ENCODE measurements at regions not wholly inside any gene's neighbourhood (a gene's known extent, or its start where the extent isn't known, plus 50 kb on each side); places are given as distances from the start of the nearest gene placed in this dataset.

- no peak overlapping the region for H3K4me2 ChIP-seq (ENCODE audit: low read length)
- no peaks in the 10 kb centered on the region for H3K36me3 ChIP-seq (replicated peaks; ENCODE audit: low read depth, low read length)
- H3K79me2 ChIP-seq (ENCODE audit: low read length) = no peaks in the 10 kb centered on the region
- H3K4me1 ChIP-seq (ENCODE audit: low read length) = no peaks in the 10 kb centered on the region
- no peaks in the 10 kb centered on the region for H3K9me3 ChIP-seq (ENCODE audit: insufficient read depth, low read length)
- no peak overlapping the region for H3K4me3 ChIP-seq (ENCODE audit: low read length)
- TF ChIP-seq EZH2phosphoT487 (IDR thresholded peaks at IDR 0.05; ENCODE audit: low read depth) = no peak
- no peak for TF ChIP-seq CTCF (IDR thresholded peaks at IDR 0.05; ENCODE audit: low read depth, low read length)
- H3K9ac ChIP-seq (ENCODE audit: low read length) = no peak overlapping the region
- H2AFZ ChIP-seq (ENCODE audit: low read depth, low read length) = no peak overlapping the region
- no peaks in the 10 kb centered on the region for H3K27me3 ChIP-seq (ENCODE audit: low read depth, low read length)
- H3K27ac ChIP-seq (ENCODE audit: low read length) = no peak overlapping the region
- no peaks in the 10 kb centered on the region for H4K20me1 ChIP-seq (ENCODE audit: insufficient read depth, low read length)
These were observed 81.4 kb upstream of the PRDX6 start for GRCh38 chr1:173395762-173396161.

GRCh38 chr1:173400387-173400995 lies 76.6 kb upstream of the PRDX6 start:
- peaks cover 8% of the 10 kb centered on the region for H3K4me1 ChIP-seq (ENCODE audit: low read length)
- H3K36me3 ChIP-seq (replicated peaks; ENCODE audit: low read depth, low read length) = no peaks in the 10 kb centered on the region
- no peak for TF ChIP-seq EZH2phosphoT487 (IDR thresholded peaks at IDR 0.05; ENCODE audit: low read depth)
- no peak for TF ChIP-seq CTCF (IDR thresholded peaks at IDR 0.05; ENCODE audit: low read depth, low read length)
- no peak overlapping the region for H3K9ac ChIP-seq (ENCODE audit: low read length)
- no peak overlapping the region for H2AFZ ChIP-seq (ENCODE audit: low read depth, low read length)
- H3K79me2 ChIP-seq (ENCODE audit: low read length) = no peaks in the 10 kb centered on the region
- H3K27me3 ChIP-seq (ENCODE audit: low read depth, low read length) = no peaks in the 10 kb centered on the region
- no peaks in the 10 kb centered on the region for H3K9me3 ChIP-seq (ENCODE audit: insufficient read depth, low read length)
- no peak overlapping the region for H3K4me2 ChIP-seq (ENCODE audit: low read length)
- H3K27ac ChIP-seq (ENCODE audit: low read length) = no peak overlapping the region
- no peak overlapping the region for H3K4me3 ChIP-seq (ENCODE audit: low read length)
- no peaks in the 10 kb centered on the region for H4K20me1 ChIP-seq (ENCODE audit: insufficient read depth, low read length)

- no peaks in the 10 kb centered on the region for H4K20me1 ChIP-seq (ENCODE audit: insufficient read depth, low read length)
- no peaks in the 10 kb centered on the region for H3K9me3 ChIP-seq (ENCODE audit: insufficient read depth, low read length)
- no peaks in the 10 kb centered on the region for H3K36me3 ChIP-seq (replicated peaks; ENCODE audit: low read depth, low read length)
- no peak overlapping the region for H2AFZ ChIP-seq (ENCODE audit: low read depth, low read length)
- peaks cover 39% of the 10 kb centered on the region for H3K4me1 ChIP-seq (ENCODE audit: low read length)
- H3K9ac ChIP-seq (ENCODE audit: low read length) = no peak overlapping the region
- H3K27me3 ChIP-seq (ENCODE audit: low read depth, low read length) = no peaks in the 10 kb centered on the region
- H3K4me2 ChIP-seq (ENCODE audit: low read length) = no peak overlapping the region
- TF ChIP-seq CTCF (IDR thresholded peaks at IDR 0.05; ENCODE audit: low read depth, low read length) (no peak), EZH2phosphoT487 (IDR thresholded peaks at IDR 0.05; ENCODE audit: low read depth) (no peak)
- H3K79me2 ChIP-seq (ENCODE audit: low read length) = no peaks in the 10 kb centered on the region
- H3K4me3 ChIP-seq (ENCODE audit: low read length) = no peak overlapping the region
- H3K27ac ChIP-seq (ENCODE audit: low read length) = no peak overlapping the region
These were observed 73.1 kb upstream of the PRDX6 start for GRCh38 chr1:173403996-173404395.

GRCh38 chr1:173405281-173405680 lies 71.9 kb upstream of the PRDX6 start:
- no peak for TF ChIP-seq EZH2phosphoT487 (IDR thresholded peaks at IDR 0.05; ENCODE audit: low read depth)
- no peaks in the 10 kb centered on the region for H3K79me2 ChIP-seq (ENCODE audit: low read length)
- no peaks in the 10 kb centered on the region for H3K9me3 ChIP-seq (ENCODE audit: insufficient read depth, low read length)
- no peaks in the 10 kb centered on the region for H4K20me1 ChIP-seq (ENCODE audit: insufficient read depth, low read length)
- no peak overlapping the region for H3K4me2 ChIP-seq (ENCODE audit: low read length)
- H3K36me3 ChIP-seq (replicated peaks; ENCODE audit: low read depth, low read length) = no peaks in the 10 kb centered on the region
- no peak overlapping the region for H3K4me3 ChIP-seq (ENCODE audit: low read length)
- H2AFZ ChIP-seq (ENCODE audit: low read depth, low read length) = no peak overlapping the region
- no peak overlapping the region for H3K27ac ChIP-seq (ENCODE audit: low read length)
- H3K27me3 ChIP-seq (ENCODE audit: low read depth, low read length) = no peaks in the 10 kb centered on the region
- H3K9ac ChIP-seq (ENCODE audit: low read length) = no peak overlapping the region
- peaks cover 52% of the 10 kb centered on the region for H3K4me1 ChIP-seq (ENCODE audit: low read length)
